ENCODE measurements at regions not wholly inside any gene's neighbourhood (a gene's known extent, or its start where the extent isn't known, plus 50 kb on each side); places are given as distances from the start of the nearest gene placed in this dataset.

DNA sequence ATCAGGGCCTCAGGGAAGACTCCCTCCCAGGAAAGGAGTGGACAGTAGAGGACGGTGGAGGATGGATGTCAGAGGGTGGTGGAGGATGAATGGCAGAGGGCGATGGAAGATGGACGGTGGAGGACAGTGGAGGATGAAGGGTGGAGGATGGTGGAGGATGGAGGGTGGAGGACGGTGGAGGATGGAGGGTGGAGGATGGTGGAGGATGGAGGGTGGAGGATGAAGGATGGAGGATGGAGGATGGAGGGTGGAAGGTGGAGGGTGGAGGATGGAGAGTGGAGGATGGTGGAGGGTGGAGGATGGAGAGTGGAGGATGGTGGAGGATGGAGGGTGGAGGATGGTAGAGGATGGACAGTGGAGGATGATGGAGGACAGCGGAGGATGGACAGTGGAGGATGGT, 95.9 kb downstream of the LRRC74A start:
- in situ Hi-C loops (cut with HindIII; ENCODE audit: low sequenced_read_pairs): no loop called here
- TF ChIP-seq, protein P1, sequence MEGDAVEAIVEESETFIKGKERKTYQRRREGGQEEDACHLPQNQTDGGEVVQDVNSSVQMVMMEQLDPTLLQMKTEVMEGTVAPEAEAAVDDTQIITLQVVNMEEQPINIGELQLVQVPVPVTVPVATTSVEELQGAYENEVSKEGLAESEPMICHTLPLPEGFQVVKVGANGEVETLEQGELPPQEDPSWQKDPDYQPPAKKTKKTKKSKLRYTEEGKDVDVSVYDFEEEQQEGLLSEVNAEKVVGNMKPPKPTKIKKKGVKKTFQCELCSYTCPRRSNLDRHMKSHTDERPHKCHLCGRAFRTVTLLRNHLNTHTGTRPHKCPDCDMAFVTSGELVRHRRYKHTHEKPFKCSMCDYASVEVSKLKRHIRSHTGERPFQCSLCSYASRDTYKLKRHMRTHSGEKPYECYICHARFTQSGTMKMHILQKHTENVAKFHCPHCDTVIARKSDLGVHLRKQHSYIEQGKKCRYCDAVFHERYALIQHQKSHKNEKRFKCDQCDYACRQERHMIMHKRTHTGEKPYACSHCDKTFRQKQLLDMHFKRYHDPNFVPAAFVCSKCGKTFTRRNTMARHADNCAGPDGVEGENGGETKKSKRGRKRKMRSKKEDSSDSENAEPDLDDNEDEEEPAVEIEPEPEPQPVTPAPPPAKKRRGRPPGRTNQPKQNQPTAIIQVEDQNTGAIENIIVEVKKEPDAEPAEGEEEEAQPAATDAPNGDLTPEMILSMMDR (IDR thresholded peaks at IDR 0.05; ENCODE audit: low read depth, low read length, missing control alignments): no peak
- H3K4me3 ChIP-seq (ENCODE audit: low read depth, low read length): no peak overlapping the region
- DNase-seq (ENCODE audit: low read depth): no peak

DNA sequence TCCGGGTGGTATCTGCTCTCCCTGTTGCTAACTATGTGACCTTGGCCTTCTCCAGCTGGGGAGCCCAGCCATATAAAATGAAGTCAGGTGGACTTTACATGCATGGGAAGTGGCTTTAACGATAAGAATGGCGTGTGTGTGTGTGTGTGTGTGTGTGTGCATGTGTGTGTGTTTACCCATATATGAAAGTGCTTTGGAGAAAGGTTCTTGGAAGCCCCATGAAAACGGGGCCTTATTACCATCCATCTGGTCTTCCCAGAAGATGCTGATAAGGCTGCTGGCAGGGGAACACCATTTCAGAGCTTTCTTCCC, 94.8 kb downstream of the LRRC74A start:
- DNase-seq (ENCODE audit: low read depth): no peak
- in situ Hi-C loops (cut with HindIII; ENCODE audit: low sequenced_read_pairs): no loop called here
- no peak overlapping the region for H3K4me3 ChIP-seq (ENCODE audit: low read depth, low read length)
- TF ChIP-seq, protein P1 (IDR thresholded peaks at IDR 0.05; ENCODE audit: low read depth, low read length, missing control alignments): no peak

DNA sequence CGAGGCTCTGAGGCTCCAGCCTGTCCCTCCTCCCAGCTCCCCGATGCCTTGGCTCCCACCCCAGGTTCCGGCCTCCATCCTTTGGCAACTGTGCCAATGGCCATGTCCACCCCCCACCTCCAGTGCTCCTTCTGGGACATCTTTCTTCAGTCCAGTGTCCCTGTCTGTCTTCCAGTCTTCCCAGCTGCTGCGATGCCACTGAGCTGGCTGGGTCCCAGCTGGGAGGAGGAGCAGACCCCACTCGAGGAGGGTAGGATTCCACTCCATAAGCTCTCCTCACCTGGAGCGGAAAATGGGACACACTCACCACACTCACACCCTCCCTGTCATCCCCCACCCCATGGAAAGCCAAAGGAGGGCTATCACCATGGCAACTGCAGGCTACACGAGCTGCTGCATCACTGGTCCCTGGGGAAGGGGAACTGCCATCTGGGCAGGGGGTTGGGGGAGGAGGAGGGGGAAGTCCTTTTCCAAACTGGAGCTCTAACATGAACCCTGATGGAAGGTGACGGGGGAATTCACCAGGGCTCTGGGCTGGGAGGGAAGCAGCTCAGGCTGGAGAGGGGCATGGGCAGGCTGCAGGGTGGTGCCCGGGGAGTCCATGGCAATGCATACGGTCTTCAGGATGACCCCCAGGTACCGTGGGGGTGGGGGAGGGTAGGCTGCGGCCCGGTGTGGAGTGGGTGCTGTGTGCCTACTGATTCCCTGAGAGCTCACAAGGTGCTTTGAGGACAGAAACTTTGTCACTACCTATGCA, 94.3 kb downstream of the LRRC74A start:
- in situ Hi-C loops (cut with HindIII; ENCODE audit: low sequenced_read_pairs): no loop called here
- TF ChIP-seq, protein P1 (IDR thresholded peaks at IDR 0.05; ENCODE audit: low read depth, low read length, missing control alignments): no peak
- no peak for DNase-seq (ENCODE audit: low read depth)
- H3K4me3 ChIP-seq (ENCODE audit: low read depth, low read length): no peak overlapping the region

DNA sequence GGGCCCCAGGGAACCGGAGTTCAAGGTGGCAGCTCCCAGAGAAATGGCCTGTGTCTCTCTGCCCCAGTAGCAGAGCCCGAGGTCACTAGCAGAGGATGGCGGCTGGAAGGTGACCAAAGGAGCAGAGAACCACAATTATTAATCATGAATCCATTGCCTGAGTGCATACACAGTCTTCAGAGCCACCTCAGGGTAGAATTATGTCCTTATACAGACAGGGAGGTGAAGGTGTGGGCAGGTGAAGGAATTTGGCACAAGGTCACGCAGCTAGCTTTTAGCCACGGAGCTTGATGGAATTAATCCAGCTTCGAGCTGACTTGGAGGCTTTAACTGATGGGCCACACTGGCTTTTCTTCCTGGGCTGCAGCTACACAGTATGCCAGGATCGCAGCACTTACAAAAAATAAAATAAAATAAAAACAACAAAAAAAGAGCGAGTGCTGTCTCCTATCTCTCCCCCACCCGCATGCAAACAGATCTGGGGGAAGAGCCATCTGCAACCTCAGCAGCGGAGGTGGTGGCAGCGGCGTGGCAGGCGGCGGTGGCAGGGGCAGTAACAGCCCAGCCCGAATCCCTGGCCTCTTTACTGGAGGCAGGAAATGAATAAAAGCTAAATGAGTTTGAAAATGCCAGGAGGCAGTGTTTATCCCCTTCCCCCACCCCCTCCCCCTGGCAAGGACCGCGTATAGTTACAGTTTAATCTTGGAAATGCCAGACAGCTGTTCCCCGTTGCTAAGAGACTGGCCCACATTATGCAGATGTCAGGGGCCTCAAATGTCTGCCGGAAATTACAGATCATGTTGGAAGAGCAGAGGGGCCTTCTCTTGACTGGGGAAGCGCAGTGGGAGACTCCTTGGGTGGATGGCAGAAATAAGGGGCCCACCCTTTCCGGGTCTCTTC, 93.5 kb downstream of the LRRC74A start:
- no peak overlapping the region for H3K4me3 ChIP-seq (ENCODE audit: low read depth, low read length)
- in situ Hi-C loops (cut with HindIII; ENCODE audit: low sequenced_read_pairs): no loop called here
- TF ChIP-seq, protein P1 (IDR thresholded peaks at IDR 0.05; ENCODE audit: low read depth, low read length, missing control alignments): no peak
- no peak for DNase-seq (ENCODE audit: low read depth)

Measured in astrocyte of the cerebellum (primary cell).